Natural killer cell treated with Interleukin-12 subunit alpha and Interleukin-12 subunit beta and Interleukin-15 and Interleukin-18, amount 100 ng/mL, for 72 hours (primary cell): ENCODE measurements at regions not wholly inside any gene's neighbourhood (a gene's known extent, or its start where the extent isn't known, plus 50 kb on each side); places are given as distances from the start of the nearest gene placed in this dataset.

Source experiments
- ATAC-seq, 2 donors: fragments of 150-1000 bp; cut with Tn5 transposase in 1 of 2; sonication (Bioruptor Pico), chemical (Tn5 transposase) in 1 of 2; 2 replicates each; pipeline ENCODE4 v1.10.0; 2021
- DNase-seq: peaks from one replicate; pipeline ENCODE4 v3.0.0; 2022; ENCODE audit warnings: low spot score
- H3K27ac Mint-ChIP-seq, 2 donors: 1 replicate in 1 of 2; 2 replicates in 1 of 2; pipeline ENCODE4 v1.8.0; 2022; ENCODE audit warnings: mixed read lengths in 2 of 2, mild to moderate bottlenecking in 1 of 2, moderate library complexity in 1 of 2
- H3K27me3 Mint-ChIP-seq, 2 donors: 1 replicate in 1 of 2; 2 replicates in 1 of 2; pipeline ENCODE4 v1.8.0; 2022; ENCODE audit warnings: mixed read lengths in 2 of 2
- H3K36me3 Mint-ChIP-seq: one replicate; pipeline ENCODE4 v1.8.0; 2022; ENCODE audit warnings: mixed read lengths
- H3K4me1 Mint-ChIP-seq, 2 donors: 1 replicate in 1 of 2; 2 replicates in 1 of 2; pipeline ENCODE4 v1.8.0; 2022; ENCODE audit warnings: low read depth in 2 of 2, mixed read lengths in 2 of 2, mild to moderate bottlenecking in 1 of 2
- H3K4me3 Mint-ChIP-seq: one replicate; pipeline ENCODE4 v1.8.0; 2022; ENCODE audit warnings: mixed read lengths
- H3K9me3 Mint-ChIP-seq: 2 replicates; pipeline ENCODE4 v1.8.0; 2022; ENCODE audit warnings: mixed read lengths

DNA sequence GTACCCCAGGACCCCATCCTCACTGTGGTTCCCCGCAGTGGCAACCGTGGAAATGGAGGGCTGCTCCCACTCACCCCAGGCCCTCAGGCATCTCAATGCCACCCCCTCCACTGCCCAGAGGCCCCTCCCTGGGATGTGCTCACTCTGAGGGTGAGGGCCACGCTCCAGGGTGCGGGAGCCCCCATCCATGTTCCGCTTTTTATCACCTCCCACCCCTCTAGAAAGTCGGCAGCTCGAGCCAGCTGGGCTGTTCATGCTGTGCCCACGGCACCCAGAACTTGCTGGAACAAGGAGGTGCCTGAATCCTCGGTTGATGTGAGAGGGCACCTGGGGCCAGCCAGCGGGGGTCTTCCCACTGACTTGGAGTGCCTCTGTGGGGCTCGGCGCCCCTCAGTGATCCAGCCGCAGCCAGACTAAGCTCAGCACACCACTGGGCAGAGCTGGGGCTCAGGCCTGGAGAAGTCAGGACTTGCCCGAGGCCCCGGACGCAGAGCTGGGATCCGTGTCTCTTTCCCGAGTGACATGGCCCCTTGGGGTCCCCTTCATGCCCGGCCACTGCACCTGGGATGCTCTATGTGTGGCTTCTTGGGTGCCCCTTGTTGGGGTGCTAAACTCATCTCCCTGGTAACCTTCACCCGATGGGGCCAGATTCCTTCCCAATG lies 143.1 kb upstream of the GSE1 start:
- Mint-ChIP-seq H3K36me3 (no peaks in the 10 kb centered on the region), H3K9me3 (no peaks in the 10 kb centered on the region), H3K27ac (no peak overlapping the region), H3K4me3 (no peak overlapping the region), H3K4me1 (no peaks in the 10 kb centered on the region), H3K27me3 (peaks cover 9 to 14% of the 10 kb centered on the region in 2 donors)
- DNase-seq (no peak), ATAC-seq (no peak)

DNA sequence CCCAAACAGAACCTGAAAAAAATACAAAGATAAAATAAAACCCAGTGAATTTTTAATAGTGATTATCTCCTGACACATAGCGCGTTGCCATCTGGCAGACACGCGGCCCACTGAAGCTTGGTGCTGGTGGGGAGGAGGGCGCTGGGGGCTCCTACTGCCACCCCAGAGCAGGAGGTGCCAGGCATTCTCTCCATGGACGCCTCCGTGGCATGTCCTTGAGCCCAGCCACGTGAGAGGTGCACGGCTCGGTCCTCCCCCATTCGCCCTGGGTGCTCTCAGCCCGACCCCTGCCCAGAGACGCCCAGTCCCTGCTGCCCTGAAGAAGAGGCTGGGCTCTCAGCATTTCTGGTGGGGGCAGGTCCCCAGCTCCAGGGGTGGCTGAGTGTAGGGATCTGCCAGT lies 142.2 kb upstream of the GSE1 start:
- Mint-ChIP-seq H3K4me3 (no peak overlapping the region), H3K27me3 (peaks cover 4 to 8% of the 10 kb centered on the region in 2 donors)

GRCh38 chr16:85471469-85472431 lies 141.4 kb upstream of the GSE1 start:
- H3K27ac Mint-ChIP-seq: no peak overlapping the region
- DNase-seq (no peak), ATAC-seq (no peak)
- H3K9me3 Mint-ChIP-seq: no peaks in the 10 kb centered on the region
- no peaks in the 10 kb centered on the region for H3K36me3 Mint-ChIP-seq
- H3K27me3 Mint-ChIP-seq: peaks cover 4 to 8% of the 10 kb centered on the region in 2 donors
- H3K4me1 Mint-ChIP-seq: no peaks in the 10 kb centered on the region
- H3K4me3 Mint-ChIP-seq: no peak overlapping the region

More for the DNA sequence above, 142.2 kb upstream of the GSE1 start:
- Mint-ChIP-seq H3K9me3 (no peaks in the 10 kb centered on the region), H3K4me1 (no peaks in the 10 kb centered on the region), H3K27ac (no peak overlapping the region), H3K36me3 (no peaks in the 10 kb centered on the region)
- no peak for DNase-seq
- no peak for ATAC-seq

- H3K9me3 Mint-ChIP-seq: no peaks in the 10 kb centered on the region
- DNase-seq (no peak), ATAC-seq (no peak)
- peaks cover 4 to 8% of the 10 kb centered on the region in 2 donors for H3K27me3 Mint-ChIP-seq
- no peak overlapping the region for H3K4me3 Mint-ChIP-seq
- no peak overlapping the region for H3K27ac Mint-ChIP-seq
- H3K4me1 Mint-ChIP-seq: no peaks in the 10 kb centered on the region
- no peaks in the 10 kb centered on the region for H3K36me3 Mint-ChIP-seq
Measured at GRCh38 chr16:85472514-85472913, 140.6 kb upstream of the GSE1 start.

GRCh38 chr16:85473323-85473722 lies 139.8 kb upstream of the GSE1 start:
- Mint-ChIP-seq H3K4me1 (no peaks in the 10 kb centered on the region), H3K27me3 (peaks cover 4 to 8% of the 10 kb centered on the region in 2 donors), H3K27ac (no peak overlapping the region), H3K36me3 (no peaks in the 10 kb centered on the region), H3K4me3 (no peak overlapping the region), H3K9me3 (no peaks in the 10 kb centered on the region)
- ATAC-seq (no peak), DNase-seq (no peak)

GRCh38 chr16:85473909-85474620 lies 139.1 kb upstream of the GSE1 start:
- peaks cover 4 to 8% of the 10 kb centered on the region in 2 donors for H3K27me3 Mint-ChIP-seq
- H3K4me3 Mint-ChIP-seq: no peak overlapping the region
- H3K36me3 Mint-ChIP-seq: no peaks in the 10 kb centered on the region
- ATAC-seq (no peak), DNase-seq (no peak)
- H3K4me1 Mint-ChIP-seq: no peaks in the 10 kb centered on the region
- H3K9me3 Mint-ChIP-seq: no peaks in the 10 kb centered on the region
- no peak overlapping the region for H3K27ac Mint-ChIP-seq

DNA sequence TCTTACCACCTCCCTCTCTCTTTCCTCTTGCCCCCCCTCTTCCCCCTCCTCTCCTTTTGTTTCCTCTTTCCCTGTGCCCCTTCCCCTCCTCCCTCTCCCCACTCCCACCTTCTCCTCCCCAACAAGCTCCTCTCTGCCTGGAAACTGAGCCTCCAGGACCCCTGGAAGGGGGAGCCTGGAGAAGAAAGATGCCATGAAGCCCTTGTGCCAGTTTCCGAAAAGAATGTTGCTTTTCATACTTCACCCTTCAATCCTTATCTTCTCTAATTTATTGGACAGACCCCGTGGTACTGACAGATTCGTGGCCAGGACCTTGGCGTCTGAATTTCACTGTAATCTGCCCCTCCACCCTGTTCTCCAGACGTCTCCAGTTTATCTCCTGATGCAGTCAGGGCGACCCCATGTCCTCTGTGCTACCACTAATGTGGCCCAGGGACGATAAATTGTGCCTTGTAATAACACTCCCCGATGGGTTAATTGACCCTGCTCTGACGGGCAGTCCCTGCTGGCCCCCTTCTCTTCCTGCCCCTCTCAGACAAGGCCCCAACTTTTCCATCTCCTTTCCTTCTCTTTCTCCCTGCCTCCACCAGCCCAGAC lies 138.4 kb upstream of the GSE1 start:
- no peaks in the 10 kb centered on the region for H3K9me3 Mint-ChIP-seq
- DNase-seq (no peak), ATAC-seq (no peak)
- no peak overlapping the region for H3K4me3 Mint-ChIP-seq
- H3K4me1 Mint-ChIP-seq: no peaks in the 10 kb centered on the region
- peaks cover 4 to 8% of the 10 kb centered on the region in 2 donors for H3K27me3 Mint-ChIP-seq
- no peak overlapping the region for H3K27ac Mint-ChIP-seq
- no peaks in the 10 kb centered on the region for H3K36me3 Mint-ChIP-seq

GRCh38 chr16:85475233-85475632 lies 137.9 kb upstream of the GSE1 start:
- Mint-ChIP-seq H3K4me1 (no peaks in the 10 kb centered on the region), H3K36me3 (no peaks in the 10 kb centered on the region), H3K4me3 (no peak overlapping the region)

GRCh38 chr16:85475691-85476300 lies 137.3 kb upstream of the GSE1 start:
- H3K27me3 Mint-ChIP-seq: peaks cover 4 to 8% of the 10 kb centered on the region in 2 donors
- DNase-seq (no peak), ATAC-seq (no peak)
- H3K9me3 Mint-ChIP-seq: no peaks in the 10 kb centered on the region
- H3K4me1 Mint-ChIP-seq: no peaks in the 10 kb centered on the region
- no peaks in the 10 kb centered on the region for H3K36me3 Mint-ChIP-seq
- no peak overlapping the region for H3K4me3 Mint-ChIP-seq
- H3K27ac Mint-ChIP-seq: no peak overlapping the region

More at GRCh38 chr16:85475233-85475632, 137.9 kb upstream of the GSE1 start:
- no peaks in the 10 kb centered on the region for H3K9me3 Mint-ChIP-seq
- H3K27ac Mint-ChIP-seq: no peak overlapping the region
- ATAC-seq (no peak), DNase-seq (no peak)
- H3K27me3 Mint-ChIP-seq: peaks cover 4 to 8% of the 10 kb centered on the region in 2 donors

- no peak for DNase-seq
- H3K9me3 Mint-ChIP-seq: no peaks in the 10 kb centered on the region
- ATAC-seq: no peak
Measured at GRCh38 chr16:85476389-85476788, 136.7 kb upstream of the GSE1 start.

GRCh38 chr16:85477801-85478363 lies 135.2 kb upstream of the GSE1 start:
- DNase-seq (no peak), ATAC-seq (no peak)
- no peaks in the 10 kb centered on the region for H3K36me3 Mint-ChIP-seq
- no peak overlapping the region for H3K27ac Mint-ChIP-seq
- no peak overlapping the region for H3K4me3 Mint-ChIP-seq
- H3K4me1 Mint-ChIP-seq: no peaks in the 10 kb centered on the region
- H3K9me3 Mint-ChIP-seq: no peaks in the 10 kb centered on the region
- peaks cover 6 to 8% of the 10 kb centered on the region in 2 donors for H3K27me3 Mint-ChIP-seq

More at GRCh38 chr16:85476389-85476788, 136.7 kb upstream of the GSE1 start:
- H3K4me3 Mint-ChIP-seq: no peak overlapping the region
- no peaks in the 10 kb centered on the region for H3K36me3 Mint-ChIP-seq
- H3K27me3 Mint-ChIP-seq: peaks cover 8% of the 10 kb centered on the region in 2 donors
- H3K4me1 Mint-ChIP-seq: no peaks in the 10 kb centered on the region
- no peak overlapping the region for H3K27ac Mint-ChIP-seq

DNA sequence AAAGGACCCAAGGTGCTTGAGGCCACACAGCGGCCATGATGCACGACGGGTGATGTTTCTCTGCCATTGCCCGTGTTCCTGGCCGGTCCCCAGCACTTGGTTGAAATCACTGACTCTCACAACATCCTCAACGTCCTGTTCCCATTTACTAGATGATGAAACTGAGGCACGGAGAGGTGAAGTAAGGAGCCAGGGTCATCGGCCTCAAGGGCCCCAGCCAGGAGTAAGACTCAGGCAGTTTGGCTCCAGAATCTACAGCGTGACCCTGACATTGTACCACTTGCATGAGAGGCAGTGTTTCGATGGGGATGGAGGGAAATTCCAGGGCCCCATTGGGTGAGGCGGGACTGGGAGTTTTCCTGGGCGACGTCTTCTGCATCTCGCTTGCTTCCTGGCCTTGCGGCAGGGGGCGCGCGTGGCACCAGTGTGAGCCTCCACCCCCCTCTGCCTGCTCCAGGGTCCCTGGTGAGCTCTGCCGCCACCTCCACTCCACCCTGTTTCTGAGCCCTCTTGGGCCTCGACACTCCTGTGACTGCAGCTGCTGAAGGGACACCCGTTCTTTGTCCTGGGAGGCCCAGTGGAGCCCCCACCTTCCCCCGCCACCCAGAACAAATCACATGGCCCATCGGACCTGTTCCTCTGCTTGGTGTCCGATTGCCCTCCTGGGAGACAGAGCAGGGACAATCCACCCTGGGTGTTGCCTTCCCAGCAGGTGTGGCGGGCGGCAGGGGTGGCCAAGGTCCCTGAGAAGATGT lies 133.0 kb upstream of the GSE1 start:
- H3K27ac Mint-ChIP-seq: no peak overlapping the region
- H3K36me3 Mint-ChIP-seq: no peaks in the 10 kb centered on the region
- ATAC-seq: peak in 1 of 2 donors; percentile 48
- H3K27me3 Mint-ChIP-seq: peaks cover under 1 to 3% of the 10 kb centered on the region in 2 donors
- no peak overlapping the region for H3K4me3 Mint-ChIP-seq
- no peaks in the 10 kb centered on the region for H3K4me1 Mint-ChIP-seq
- DNase-seq: no peak
- H3K9me3 Mint-ChIP-seq: no peaks in the 10 kb centered on the region
